SU-DHL-6 (cell line): ENCODE measurements at regions not wholly inside any gene's neighbourhood (a gene's known extent, or its start where the extent isn't known, plus 50 kb on each side); places are given as distances from the start of the nearest gene placed in this dataset.

Experiments used
- CTCF ChIP-seq: fragments of 200-600 bp; sonication (generic); IDR thresholded peaks from one replicate; pipeline ENCODE4 v1.5.1; 2017; ENCODE audit warnings: antibody characterized with exemption, mild to moderate bottlenecking, low read length, moderate library complexity; ENCODE audit not compliant: insufficient read depth, poor library complexity, severe bottlenecking
- EZH2phosphoT487 ChIP-seq: fragments of 200-600 bp; sonication (generic), shearing (Covaris generic); conservative IDR thresholded peaks from 2 replicates; pipeline ENCODE4 v1.6.1; 2018; ENCODE audit warnings: mild to moderate bottlenecking, antibody characterized with exemption, low read length, moderate library complexity, mixed read lengths

- TF ChIP-seq CTCF (no peak), EZH2phosphoT487 (no peak)
Observed at GRCh38 chr3:153753035-153753434, 368.2 kb upstream of the ARHGEF26 start.
